ENCODE measurements at regions not wholly inside any gene's neighbourhood (a gene's known extent, or its start where the extent isn't known, plus 50 kb on each side); places are given as distances from the start of the nearest gene placed in this dataset.

- no peak overlapping the region for H3K4me3 ChIP-seq (ENCODE audit: low read depth, low read length)
- no peak overlapping the region for H3K9ac ChIP-seq (ENCODE audit: low read depth, low read length)
- H3K9me3 ChIP-seq (ENCODE audit: control insufficient read depth, insufficient read depth, low read length) = no peaks in the 10 kb centered on the region
- no peaks in the 10 kb centered on the region for H3K36me3 ChIP-seq (ENCODE audit: control insufficient read depth, insufficient read depth, low read length)
- no peaks in the 10 kb centered on the region for H3K27me3 ChIP-seq (ENCODE audit: control insufficient read depth, insufficient read depth, low read length)
- no peaks in the 10 kb centered on the region for H3K4me1 ChIP-seq (ENCODE audit: control insufficient read depth, insufficient read depth, low read length)
Observed at GRCh38 chr9:99523838-99524237, 297.8 kb upstream of the NR4A3 start.

GRCh38 chr9:99531313-99531712 lies 290.4 kb upstream of the NR4A3 start:
- Histone ChIP-seq H3K36me3 (ENCODE audit: control insufficient read depth, insufficient read depth, low read length) (no peaks in the 10 kb centered on the region), H3K4me3 (ENCODE audit: low read depth, low read length) (no peak overlapping the region), H3K9me3 (ENCODE audit: control insufficient read depth, insufficient read depth, low read length) (no peaks in the 10 kb centered on the region), H3K27me3 (ENCODE audit: control insufficient read depth, insufficient read depth, low read length) (no peaks in the 10 kb centered on the region), H3K4me1 (ENCODE audit: control insufficient read depth, insufficient read depth, low read length) (no peaks in the 10 kb centered on the region), H3K9ac (ENCODE audit: low read depth, low read length) (no peak overlapping the region)

- H3K27me3 ChIP-seq (ENCODE audit: control insufficient read depth, insufficient read depth, low read length) = no peaks in the 10 kb centered on the region
- no peaks in the 10 kb centered on the region for H3K36me3 ChIP-seq (ENCODE audit: control insufficient read depth, insufficient read depth, low read length)
- no peak overlapping the region for H3K9ac ChIP-seq (ENCODE audit: low read depth, low read length)
- H3K4me1 ChIP-seq (ENCODE audit: control insufficient read depth, insufficient read depth, low read length) = no peaks in the 10 kb centered on the region
- no peak overlapping the region for H3K4me3 ChIP-seq (ENCODE audit: low read depth, low read length)
- no peaks in the 10 kb centered on the region for H3K9me3 ChIP-seq (ENCODE audit: control insufficient read depth, insufficient read depth, low read length)
Observed at GRCh38 chr9:99533421-99533820, 288.3 kb upstream of the NR4A3 start.

GRCh38 chr9:99537996-99538395 lies 283.7 kb upstream of the NR4A3 start:
- Histone ChIP-seq H3K9ac (ENCODE audit: low read depth, low read length) (no peak overlapping the region), H3K36me3 (ENCODE audit: control insufficient read depth, insufficient read depth, low read length) (no peaks in the 10 kb centered on the region), H3K4me1 (ENCODE audit: control insufficient read depth, insufficient read depth, low read length) (no peaks in the 10 kb centered on the region), H3K27me3 (ENCODE audit: control insufficient read depth, insufficient read depth, low read length) (no peaks in the 10 kb centered on the region), H3K9me3 (ENCODE audit: control insufficient read depth, insufficient read depth, low read length) (no peaks in the 10 kb centered on the region), H3K4me3 (ENCODE audit: low read depth, low read length) (no peak overlapping the region)

GRCh38 chr9:99544526-99544925 lies 277.2 kb upstream of the NR4A3 start:
- no peak overlapping the region for H3K4me3 ChIP-seq (ENCODE audit: low read depth, low read length)
- no peaks in the 10 kb centered on the region for H3K9me3 ChIP-seq (ENCODE audit: control insufficient read depth, insufficient read depth, low read length)
- no peaks in the 10 kb centered on the region for H3K27me3 ChIP-seq (ENCODE audit: control insufficient read depth, insufficient read depth, low read length)
- H3K4me1 ChIP-seq (ENCODE audit: control insufficient read depth, insufficient read depth, low read length) = no peaks in the 10 kb centered on the region
- H3K36me3 ChIP-seq (ENCODE audit: control insufficient read depth, insufficient read depth, low read length) = no peaks in the 10 kb centered on the region
- no peak overlapping the region for H3K9ac ChIP-seq (ENCODE audit: low read depth, low read length)

- Histone ChIP-seq H3K4me1 (ENCODE audit: control insufficient read depth, insufficient read depth, low read length) (no peaks in the 10 kb centered on the region), H3K27me3 (ENCODE audit: control insufficient read depth, insufficient read depth, low read length) (no peaks in the 10 kb centered on the region), H3K4me3 (ENCODE audit: low read depth, low read length) (no peak overlapping the region), H3K9ac (ENCODE audit: low read depth, low read length) (no peak overlapping the region), H3K36me3 (ENCODE audit: control insufficient read depth, insufficient read depth, low read length) (no peaks in the 10 kb centered on the region), H3K9me3 (ENCODE audit: control insufficient read depth, insufficient read depth, low read length) (no peaks in the 10 kb centered on the region)
Observed at GRCh38 chr9:99549441-99549840, 272.2 kb upstream of the NR4A3 start.

GRCh38 chr9:99555792-99556191 lies 265.9 kb upstream of the NR4A3 start:
- no peaks in the 10 kb centered on the region for H3K27me3 ChIP-seq (ENCODE audit: control insufficient read depth, insufficient read depth, low read length)
- H3K36me3 ChIP-seq (ENCODE audit: control insufficient read depth, insufficient read depth, low read length) = no peaks in the 10 kb centered on the region
- H3K9me3 ChIP-seq (ENCODE audit: control insufficient read depth, insufficient read depth, low read length) = no peaks in the 10 kb centered on the region
- no peak overlapping the region for H3K9ac ChIP-seq (ENCODE audit: low read depth, low read length)
- H3K4me1 ChIP-seq (ENCODE audit: control insufficient read depth, insufficient read depth, low read length) = peaks cover 2% of the 10 kb centered on the region
- no peak overlapping the region for H3K4me3 ChIP-seq (ENCODE audit: low read depth, low read length)

GRCh38 chr9:99556998-99557397 lies 264.7 kb upstream of the NR4A3 start:
- Histone ChIP-seq H3K9me3 (ENCODE audit: control insufficient read depth, insufficient read depth, low read length) (no peaks in the 10 kb centered on the region), H3K36me3 (ENCODE audit: control insufficient read depth, insufficient read depth, low read length) (no peaks in the 10 kb centered on the region), H3K9ac (ENCODE audit: low read depth, low read length) (no peak overlapping the region), H3K4me1 (ENCODE audit: control insufficient read depth, insufficient read depth, low read length) (peaks cover 2% of the 10 kb centered on the region), H3K27me3 (ENCODE audit: control insufficient read depth, insufficient read depth, low read length) (no peaks in the 10 kb centered on the region), H3K4me3 (ENCODE audit: low read depth, low read length) (no peak overlapping the region)

GRCh38 chr9:99557816-99558215 lies 263.9 kb upstream of the NR4A3 start:
- Histone ChIP-seq H3K9me3 (ENCODE audit: control insufficient read depth, insufficient read depth, low read length) (no peaks in the 10 kb centered on the region), H3K9ac (ENCODE audit: low read depth, low read length) (no peak overlapping the region), H3K27me3 (ENCODE audit: control insufficient read depth, insufficient read depth, low read length) (no peaks in the 10 kb centered on the region), H3K36me3 (ENCODE audit: control insufficient read depth, insufficient read depth, low read length) (no peaks in the 10 kb centered on the region), H3K4me3 (ENCODE audit: low read depth, low read length) (no peak overlapping the region), H3K4me1 (ENCODE audit: control insufficient read depth, insufficient read depth, low read length) (peaks cover 2% of the 10 kb centered on the region)

- Histone ChIP-seq H3K9me3 (ENCODE audit: control insufficient read depth, insufficient read depth, low read length) (no peaks in the 10 kb centered on the region), H3K4me3 (ENCODE audit: low read depth, low read length) (no peak overlapping the region), H3K9ac (ENCODE audit: low read depth, low read length) (no peak overlapping the region), H3K36me3 (ENCODE audit: control insufficient read depth, insufficient read depth, low read length) (no peaks in the 10 kb centered on the region), H3K4me1 (ENCODE audit: control insufficient read depth, insufficient read depth, low read length) (peaks cover 2% of the 10 kb centered on the region), H3K27me3 (ENCODE audit: control insufficient read depth, insufficient read depth, low read length) (no peaks in the 10 kb centered on the region)
Observed at GRCh38 chr9:99559776-99560175, 261.9 kb upstream of the NR4A3 start.

GRCh38 chr9:99560561-99560960 lies 261.1 kb upstream of the NR4A3 start:
- Histone ChIP-seq H3K4me3 (ENCODE audit: low read depth, low read length) (no peak overlapping the region), H3K4me1 (ENCODE audit: control insufficient read depth, insufficient read depth, low read length) (peaks cover 1% of the 10 kb centered on the region), H3K9ac (ENCODE audit: low read depth, low read length) (no peak overlapping the region), H3K27me3 (ENCODE audit: control insufficient read depth, insufficient read depth, low read length) (no peaks in the 10 kb centered on the region), H3K36me3 (ENCODE audit: control insufficient read depth, insufficient read depth, low read length) (no peaks in the 10 kb centered on the region), H3K9me3 (ENCODE audit: control insufficient read depth, insufficient read depth, low read length) (no peaks in the 10 kb centered on the region)

- Histone ChIP-seq H3K4me3 (ENCODE audit: low read depth, low read length) (no peak overlapping the region), H3K27me3 (ENCODE audit: control insufficient read depth, insufficient read depth, low read length) (no peaks in the 10 kb centered on the region), H3K4me1 (ENCODE audit: control insufficient read depth, insufficient read depth, low read length) (no peaks in the 10 kb centered on the region), H3K36me3 (ENCODE audit: control insufficient read depth, insufficient read depth, low read length) (no peaks in the 10 kb centered on the region), H3K9ac (ENCODE audit: low read depth, low read length) (no peak overlapping the region), H3K9me3 (ENCODE audit: control insufficient read depth, insufficient read depth, low read length) (no peaks in the 10 kb centered on the region)
Observed at GRCh38 chr9:99561509-99561917, 260.2 kb upstream of the NR4A3 start.
